HG03575 (cell line): ENCODE measurements at regions not wholly inside any gene's neighbourhood (a gene's known extent, or its start where the extent isn't known, plus 50 kb on each side); places are given as distances from the start of the nearest gene placed in this dataset.
"Not testable (repeated sequence)": the region's sequence is repeated elsewhere in the genome, so short reads cannot be mapped to it uniquely, and the experiment has no call there.

ENCODE experiments used
- ATAC-seq: cut with Tn5 transposase; IDR thresholded peaks from one replicate; pipeline ENCODE4 v1.9.1; 2021; ENCODE audit not compliant: unreplicated experiment, insufficient number of reproducible peaks, low FRiP score; ENCODE audit errors: extremely low read depth

DNA sequence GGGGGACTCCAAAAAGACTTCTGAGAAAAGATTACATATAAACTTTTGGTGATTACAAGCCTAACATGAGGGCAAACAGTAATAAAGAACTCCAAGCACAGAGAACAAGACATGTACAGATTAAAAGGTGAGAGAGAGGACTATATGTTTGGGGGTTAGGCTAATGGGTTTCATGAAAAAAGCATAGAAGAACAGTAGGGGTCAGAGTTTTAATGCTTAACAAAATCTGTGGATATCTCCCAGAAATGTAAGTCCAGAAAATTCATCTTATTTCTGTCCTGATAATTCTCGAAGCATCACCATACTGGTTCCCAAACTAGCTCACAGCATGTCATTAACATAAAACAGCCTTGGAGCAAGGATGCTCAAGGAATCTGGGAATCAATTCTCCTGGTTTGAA is 137.2 kb downstream of the ARRDC3 start:
- ATAC-seq: no peak

DNA sequence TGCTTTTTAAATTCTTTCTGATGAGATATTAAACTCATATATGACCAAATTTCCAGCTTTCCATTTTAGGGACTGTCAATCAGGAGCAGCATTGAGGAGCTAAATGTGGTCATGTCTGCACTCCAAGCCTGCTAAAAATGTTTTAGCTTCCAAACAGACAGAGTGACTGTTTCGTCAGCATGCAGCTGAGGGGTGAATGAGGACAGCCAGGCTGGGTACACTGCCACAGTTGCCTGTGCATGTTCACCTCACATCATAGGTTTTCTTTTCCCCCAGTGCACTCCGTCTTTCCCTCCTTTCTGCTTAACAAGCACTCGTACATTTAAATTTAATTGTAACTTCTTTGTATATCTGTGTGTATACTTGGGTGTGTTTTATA is 138.1 kb downstream of the ARRDC3 start:
- ATAC-seq: no peak

GRCh38 chr5:91244380-91245073 is 138.6 kb downstream of the ARRDC3 start:
- no peak for ATAC-seq

- ATAC-seq: no peak
Observed at GRCh38 chr5:91243852-91244251, 139.3 kb downstream of the ARRDC3 start.

DNA sequence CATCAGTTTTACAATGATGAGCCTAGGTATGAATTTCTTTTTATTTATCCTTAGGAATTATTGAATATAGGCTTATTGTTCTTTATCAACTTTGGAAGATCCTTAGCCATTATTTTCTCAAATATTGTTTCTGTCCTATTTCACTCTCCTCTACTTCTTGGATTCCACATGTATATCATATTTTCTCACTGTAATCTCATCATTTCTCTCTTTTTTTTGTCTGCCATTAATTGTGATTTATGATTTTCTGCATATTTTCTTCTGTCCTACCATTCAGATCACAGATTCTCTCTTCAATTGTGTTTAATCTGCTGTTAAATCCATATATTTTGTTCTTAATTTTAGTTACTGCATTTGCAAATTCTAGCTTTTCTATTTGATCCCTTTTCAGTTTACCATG is 139.8 kb downstream of the ARRDC3 start:
- no peak for ATAC-seq

DNA sequence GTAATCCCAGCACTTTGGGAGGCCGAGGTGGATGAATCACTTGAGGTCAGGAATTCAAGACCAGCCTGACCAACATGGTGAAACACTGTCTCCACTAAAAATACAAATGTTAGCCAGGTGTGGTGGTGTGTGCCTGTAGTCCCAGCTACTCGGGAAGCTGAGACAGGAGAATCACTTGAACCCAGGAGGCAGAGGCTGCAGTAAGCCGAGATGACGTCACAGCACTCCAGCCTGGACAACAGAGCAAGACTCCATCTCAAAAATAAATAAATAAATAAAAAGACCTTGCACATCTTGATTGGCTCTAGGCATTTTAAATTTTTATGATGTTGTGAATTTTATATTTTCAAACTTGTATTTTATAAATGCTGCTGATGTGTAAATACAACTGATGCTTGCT is 141.7 kb downstream of the ARRDC3 start:
- not testable (repeated sequence) for ATAC-seq

- no peak for ATAC-seq
Observed at GRCh38 chr5:91240175-91240574, 142.9 kb downstream of the ARRDC3 start.

GRCh38 chr5:91235271-91235694 is 147.8 kb downstream of the ARRDC3 start:
- ATAC-seq: no peak

DNA sequence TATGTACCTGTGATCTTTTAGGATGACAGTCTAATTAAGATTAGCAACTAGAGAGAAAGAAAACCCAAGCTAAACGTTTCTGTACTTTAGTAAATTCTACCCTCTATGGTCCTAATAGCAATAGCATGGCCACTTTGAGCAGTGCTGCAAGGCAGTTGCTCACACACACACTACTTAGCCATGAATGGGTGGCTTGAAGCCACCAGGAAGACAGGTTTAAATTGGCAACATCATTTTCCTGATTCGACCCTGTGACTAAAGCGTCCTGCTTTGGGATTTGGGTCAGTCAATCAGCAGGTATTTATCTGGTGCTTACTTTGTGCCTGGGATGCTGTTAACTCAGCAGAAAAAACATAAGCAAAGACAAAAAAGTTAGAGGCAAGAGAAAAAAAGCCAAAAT is 150.6 kb downstream of the ARRDC3 start:
- ATAC-seq: no peak

GRCh38 chr5:91229031-91229727 is 153.9 kb downstream of the ARRDC3 start:
- ATAC-seq: no peak

GRCh38 chr5:91228188-91228587 is 154.9 kb downstream of the ARRDC3 start:
- no peak for ATAC-seq

DNA sequence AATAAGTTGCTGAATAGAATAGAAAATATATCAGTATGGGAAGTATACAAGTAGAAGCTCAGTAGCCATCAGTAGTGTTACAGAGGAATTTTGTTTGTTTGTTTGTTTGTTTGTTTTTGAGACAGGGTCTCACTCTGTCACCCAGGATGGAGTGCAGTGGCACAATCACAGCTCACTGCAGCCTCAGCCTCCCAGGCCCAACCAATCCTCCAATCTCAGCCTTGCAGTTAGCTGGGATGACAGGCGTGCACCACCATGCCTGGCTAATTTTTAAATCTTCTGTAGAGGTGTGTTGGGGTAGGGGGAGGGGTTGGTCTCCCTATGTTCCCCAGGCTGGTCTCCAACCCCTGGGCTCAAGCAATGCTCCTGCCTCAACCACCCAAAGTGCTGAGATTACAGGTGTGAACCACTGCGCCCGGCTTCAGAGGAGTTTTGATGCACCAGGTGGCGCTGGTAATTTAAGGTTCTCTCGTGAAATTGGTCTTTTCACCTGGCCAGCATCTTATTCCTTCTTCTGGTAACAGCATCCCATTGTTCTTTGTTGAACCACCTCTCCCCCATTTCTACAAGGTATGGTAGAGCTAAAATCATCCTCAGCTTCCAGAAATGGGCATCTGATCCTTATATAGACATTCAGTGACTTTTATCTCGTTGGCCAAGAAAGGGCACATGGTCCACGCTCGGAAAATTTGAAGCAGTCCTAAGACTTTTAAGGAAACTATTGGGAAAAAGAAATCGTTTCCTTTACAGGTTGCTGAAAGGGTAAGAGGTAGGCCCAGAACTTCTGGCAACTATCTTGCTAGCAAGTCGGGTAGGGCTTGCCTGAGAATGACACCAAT is 157.1 kb downstream of the ARRDC3 start:
- no peak for ATAC-seq

GRCh38 chr5:91224969-91225368 is 158.1 kb downstream of the ARRDC3 start:
- ATAC-seq: no peak

DNA sequence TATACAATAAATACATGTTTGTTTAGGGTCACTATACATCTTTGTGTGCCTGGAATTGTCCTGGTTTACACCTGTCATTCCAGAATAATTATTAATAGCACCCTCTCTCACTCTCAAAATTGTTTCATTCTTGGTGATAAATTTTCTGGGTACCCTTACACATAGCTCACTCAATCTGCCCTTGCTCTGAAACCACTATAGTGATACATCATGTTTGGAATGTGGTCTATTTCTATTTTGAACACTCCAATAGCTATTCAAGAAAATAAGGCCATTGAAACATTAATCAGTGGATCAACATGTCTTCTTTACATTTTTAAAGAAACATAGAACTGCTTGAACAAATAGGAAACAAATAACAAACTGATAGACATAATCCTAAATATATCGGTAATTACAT is 158.7 kb downstream of the ARRDC3 start:
- no peak for ATAC-seq

GRCh38 chr5:91223886-91224285 is 159.2 kb downstream of the ARRDC3 start:
- no peak for ATAC-seq

GRCh38 chr5:91222482-91222881 is 160.6 kb downstream of the ARRDC3 start:
- ATAC-seq: no peak

DNA sequence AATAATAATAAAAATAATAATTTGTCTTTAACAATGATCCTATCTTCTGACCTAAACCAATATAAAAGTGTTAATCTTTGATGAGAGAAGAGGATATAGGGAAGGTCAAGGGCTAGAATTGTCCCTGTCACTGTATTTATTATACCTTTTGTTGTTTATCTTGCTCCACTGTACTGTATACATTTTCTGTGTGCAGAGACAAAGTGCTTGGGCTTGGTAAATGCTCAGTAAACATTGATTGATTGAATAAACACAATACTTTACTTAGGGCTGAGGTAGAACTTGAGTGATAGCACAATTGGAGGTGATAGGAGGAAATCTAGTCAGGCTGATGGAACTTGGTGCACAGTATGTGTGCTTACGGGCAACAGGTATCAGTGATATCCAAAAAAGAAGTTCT is 161.2 kb downstream of the ARRDC3 start:
- no peak for ATAC-seq

- ATAC-seq: no peak
Observed at GRCh38 chr5:91219803-91220371, 163.2 kb downstream of the ARRDC3 start.

DNA sequence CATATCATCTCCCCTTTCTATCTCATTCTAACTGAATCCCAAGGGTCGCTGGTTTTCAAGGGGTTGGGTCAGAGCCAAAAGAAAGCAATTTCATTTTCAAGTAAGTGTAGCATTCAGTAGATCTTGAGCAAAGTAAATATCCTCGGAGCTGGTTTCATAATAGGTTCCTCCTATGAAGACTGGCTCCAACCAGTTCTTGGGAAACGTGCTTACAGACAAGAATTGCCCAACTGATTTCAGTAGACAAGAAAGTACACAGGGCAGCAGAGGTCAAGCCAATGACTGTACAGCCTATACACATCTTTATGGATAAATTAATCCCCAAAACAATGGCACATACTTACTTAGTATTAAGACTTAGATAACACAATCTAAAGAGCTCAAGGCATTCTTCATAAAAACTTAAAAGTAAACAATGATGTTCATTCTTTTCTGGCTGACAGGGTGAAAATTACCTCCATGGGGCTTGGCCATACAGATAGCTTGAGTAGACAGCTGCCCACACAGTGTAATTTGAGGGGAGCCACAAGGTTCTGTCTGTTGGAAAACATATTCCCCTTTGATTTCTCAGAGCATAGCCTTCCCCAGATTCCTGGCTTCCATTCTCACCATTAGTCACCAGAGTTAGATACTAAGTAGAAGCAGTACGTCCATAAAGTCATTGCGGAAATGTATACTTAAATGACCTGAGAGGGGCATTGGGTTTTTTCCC is 163.9 kb downstream of the ARRDC3 start:
- no peak for ATAC-seq
